Transverse colon (tissue), 4 donors: ENCODE measurements at regions not wholly inside any gene's neighbourhood (a gene's known extent, or its start where the extent isn't known, plus 50 kb on each side); places are given as distances from the start of the nearest gene placed in this dataset.

Source experiments
- DNase-seq: peaks from one replicate; pipeline ENCODE4 v3.0.0-alpha.2; 2019
- H3K27ac ChIP-seq, 4 donors: fragments of 200-600 bp; sonication (generic); 2 replicates each; pipeline ENCODE4 v1.5.1; 2016 to 2018; ENCODE audit warnings: inconsistent platforms in 4 of 4
- H3K27me3 ChIP-seq: fragments of 200-600 bp; sonication (generic); 2 replicates; pipeline ENCODE4 v1.5.1; 2017; ENCODE audit warnings: inconsistent platforms
- H3K36me3 ChIP-seq, 4 donors: fragments of 200-600 bp; sonication (generic); 2 replicates each; pipeline ENCODE4 v1.5.1; 2017 to 2019; ENCODE audit warnings: inconsistent platforms in 4 of 4
- H3K4me1 ChIP-seq, 4 donors: fragments of 200-600 bp; sonication (generic); 2 replicates each; pipeline ENCODE4 v1.5.1; 2017 to 2020; ENCODE audit warnings: inconsistent platforms in 4 of 4
- H3K4me3 ChIP-seq, 4 donors: fragments of 200-600 bp; sonication (generic); 1 replicate in 1 of 4; 2 replicates in 3 of 4; pipeline versions ENCODE4 v1.5.1 to v1.6.1; 2017 to 2019; ENCODE audit warnings: inconsistent platforms in 4 of 4
- H3K9me3 ChIP-seq, 2 donors: fragments of 200-600 bp; sonication (generic); 2 replicates each; pipeline ENCODE4 v1.5.1; 2017 to 2019; ENCODE audit warnings: inconsistent platforms in 2 of 2
- CTCF ChIP-seq, 5 experiments: fragments of 200-600 bp in 3 of 5; fragments of 450-650 bp in 2 of 5; sonication (generic) in 3 of 5; IDR thresholded peaks; 1 replicate in 2 of 5; 2 replicates in 3 of 5; pipeline ENCODE4 v1.5.1; 2016 to 2017; ENCODE audit warnings: antibody characterized with exemption in 5 of 5, inconsistent platforms in 3 of 5, mild to moderate bottlenecking in 2 of 5, moderate library complexity in 1 of 5
- EP300 ChIP-seq: sonication (generic); formaldehyde crosslinking; IDR thresholded peaks from one replicate; pipeline ENCODE4 v1.6.1; 2017; ENCODE audit warnings: antibody characterized with exemption, low read depth
- POLR2A ChIP-seq: fragments of 450-650 bp; IDR thresholded peaks from one replicate; pipeline ENCODE4 v1.6.1; 2016; ENCODE audit warnings: antibody characterized with exemption, mild to moderate bottlenecking, moderate library complexity
- POLR2AphosphoS5 ChIP-seq, 3 donors: sonication (generic); formaldehyde crosslinking; IDR thresholded peaks; one replicate each; pipeline ENCODE4 v1.6.1; 2016; ENCODE audit warnings: antibody characterized with exemption in 3 of 3
- WGBS, 2 donors: methylation state at CpG; one replicate each; pipeline ENCODE4 v1.1.5; 2018; ENCODE audit warnings: low coverage in 1 of 2; 5-methylcytosine and 5-hydroxymethylcytosine counted together
- in situ Hi-C, 4 donors: fragments of 200-750 bp; cut with MboI; loops; one replicate each; pipeline versions ENCODE4 v1.15.0 to v1.15.1; 2017; ENCODE audit warnings: low sequenced_read_pairs in 3 of 4, low pct_ligation_motif_present in 1 of 4, low pct_unique_long_range_greater_than_20kb in 1 of 4
- intact Hi-C: fragments of 100-400 bp; cut with DNase I; formaldehyde crosslinking; loops from one replicate; pipeline ENCODE4 v1.15.1; 2023; ENCODE audit warnings: low total_unique reads

- Histone ChIP-seq H3K27ac (no peak overlapping the region), H3K36me3 (no peaks in the 10 kb centered on the region), H3K27me3 (no peaks in the 10 kb centered on the region), H3K4me3 (no peak overlapping the region), H3K4me1 (no peaks in the 10 kb centered on the region), H3K9me3 (no peaks in the 10 kb centered on the region)
- WGBS, 2 donors, result 88% methylated on average over 6 of the region's 6 CpGs; no CpG with 5 or more reads in 1 of the 2 donors
- TF ChIP-seq POLR2AphosphoS5 (IDR thresholded peaks at IDR 0.05), result no peak
- no peak for TF ChIP-seq CTCF (IDR thresholded peaks at IDR 0.05)
- TF ChIP-seq EP300, result no peak
- no peak for TF ChIP-seq POLR2A
- intact Hi-C loops (no loop called here), in situ Hi-C loops (no loop called here)
- DNase-seq, result no peak
Observed at GRCh38 chr10:117667831-117668230, 125.3 kb downstream of the EMX2 start.

GRCh38 chr10:117668327-117669008, 125.9 kb downstream of the EMX2 start:
- no peak for TF ChIP-seq POLR2A
- no peak for TF ChIP-seq EP300
- TF ChIP-seq POLR2AphosphoS5 (IDR thresholded peaks at IDR 0.05), result no peak
- TF ChIP-seq CTCF (IDR thresholded peaks at IDR 0.05), result no peak
- no peaks in the 10 kb centered on the region for H3K27me3 ChIP-seq
- no peaks in the 10 kb centered on the region for H3K9me3 ChIP-seq
- H3K36me3 ChIP-seq, result no peaks in the 10 kb centered on the region
- intact Hi-C loops, result no loop called here
- WGBS, 2 donors, result 72% methylated on average over 2 of the region's 2 CpGs; no CpG with 5 or more reads in 1 of the 2 donors
- in situ Hi-C loops, result no loop called here
- H3K27ac ChIP-seq, result no peak overlapping the region
- H3K4me3 ChIP-seq, result no peak overlapping the region
- H3K4me1 ChIP-seq, result no peaks in the 10 kb centered on the region
- DNase-seq, result no peak

- intact Hi-C loops, result no loop called here
- Histone ChIP-seq H3K9me3 (no peaks in the 10 kb centered on the region), H3K27ac (no peak overlapping the region), H3K4me3 (no peak overlapping the region), H3K27me3 (no peaks in the 10 kb centered on the region), H3K36me3 (no peaks in the 10 kb centered on the region), H3K4me1 (no peaks in the 10 kb centered on the region)
- TF ChIP-seq EP300, result no peak
- TF ChIP-seq CTCF (IDR thresholded peaks at IDR 0.05), result no peak
- no peak for TF ChIP-seq POLR2AphosphoS5 (IDR thresholded peaks at IDR 0.05)
- no peak for TF ChIP-seq POLR2A
- 85% methylated on average over 6 of the region's 6 CpGs; no CpG with 5 or more reads in 1 of the 2 donors for WGBS, 2 donors
- no peak for DNase-seq
- in situ Hi-C loops, result no loop called here
Observed at GRCh38 chr10:117669122-117669521, 126.6 kb downstream of the EMX2 start.

GRCh38 chr10:117670116-117670904, 127.8 kb downstream of the EMX2 start:
- Histone ChIP-seq H3K27me3 (no peaks in the 10 kb centered on the region), H3K4me1 (no peaks in the 10 kb centered on the region), H3K4me3 (no peak overlapping the region), H3K27ac (no peak overlapping the region), H3K9me3 (no peaks in the 10 kb centered on the region), H3K36me3 (no peaks in the 10 kb centered on the region)
- intact Hi-C loops, result no loop called here
- no peak for TF ChIP-seq POLR2A
- TF ChIP-seq POLR2AphosphoS5 (IDR thresholded peaks at IDR 0.05), result no peak
- no peak for TF ChIP-seq CTCF (IDR thresholded peaks at IDR 0.05)
- no peak for TF ChIP-seq EP300
- in situ Hi-C loops, result no loop called here
- no peak for DNase-seq
- 83 to 94% methylated on average over 3 to 7 of the region's 7 CpGs for WGBS, 2 donors
